H1 (cell line): ENCODE measurements at regions not wholly inside any gene's neighbourhood (a gene's known extent, or its start where the extent isn't known, plus 50 kb on each side); places are given as distances from the start of the nearest gene placed in this dataset.

Experiments used
- CHD2 ChIP-seq: IDR thresholded peaks from 2 replicates; pipeline ENCODE4 v1.6.1; 2012; ENCODE audit warnings: low read length, improper control_type of control experiment
- HDAC2 ChIP-seq, 2 experiments: fragments of 300-600 bp in 1 of 2; sonication (generic) in 1 of 2; IDR thresholded peaks; 2 replicates each; pipeline ENCODE4 v1.6.1; 2011 to 2012; ENCODE audit warnings: low read depth in 2 of 2, low read length in 2 of 2, mild to moderate bottlenecking in 2 of 2, moderate library complexity in 2 of 2, borderline replicate concordance in 1 of 2, inconsistent platforms in 1 of 2
- HDAC6 ChIP-seq: IDR thresholded peaks from one replicate; pipeline ENCODE4 v1.7.1; 2012; ENCODE audit warnings: low read depth, mild to moderate bottlenecking, inconsistent platforms, low read length, moderate library complexity
- NRF1 ChIP-seq: IDR thresholded peaks from 2 replicates; pipeline ENCODE4 v1.6.1; 2011; ENCODE audit warnings: mild to moderate bottlenecking, low read depth, low read length, improper control_type of control experiment
- SP4 ChIP-seq: IDR thresholded peaks from 2 replicates; pipeline ENCODE4 v1.6.1; 2012; ENCODE audit warnings: low read length, inconsistent platforms
- USF2 ChIP-seq: IDR thresholded peaks from 2 replicates; pipeline ENCODE4 v1.6.1; 2011; ENCODE audit warnings: low read length, improper control_type of control experiment

GRCh38 chr11:96483374-96483955 is 93.7 kb downstream of the JRKL start (continued):
- TF ChIP-seq HDAC6, result no peak
- TF ChIP-seq SP4, result no peak
- no peak for TF ChIP-seq CHD2
- TF ChIP-seq NRF1, result no peak
- no peak for TF ChIP-seq USF2
- TF ChIP-seq HDAC2 (IDR thresholded peaks at IDR 0.05; ENCODE audit: borderline replicate concordance in 1 of 2, low read depth in 2 of 2, low read length in 2 of 2), result no peak
